ENCODE measurements at regions not wholly inside any gene's neighbourhood (a gene's known extent, or its start where the extent isn't known, plus 50 kb on each side); places are given as distances from the start of the nearest gene placed in this dataset.

DNA sequence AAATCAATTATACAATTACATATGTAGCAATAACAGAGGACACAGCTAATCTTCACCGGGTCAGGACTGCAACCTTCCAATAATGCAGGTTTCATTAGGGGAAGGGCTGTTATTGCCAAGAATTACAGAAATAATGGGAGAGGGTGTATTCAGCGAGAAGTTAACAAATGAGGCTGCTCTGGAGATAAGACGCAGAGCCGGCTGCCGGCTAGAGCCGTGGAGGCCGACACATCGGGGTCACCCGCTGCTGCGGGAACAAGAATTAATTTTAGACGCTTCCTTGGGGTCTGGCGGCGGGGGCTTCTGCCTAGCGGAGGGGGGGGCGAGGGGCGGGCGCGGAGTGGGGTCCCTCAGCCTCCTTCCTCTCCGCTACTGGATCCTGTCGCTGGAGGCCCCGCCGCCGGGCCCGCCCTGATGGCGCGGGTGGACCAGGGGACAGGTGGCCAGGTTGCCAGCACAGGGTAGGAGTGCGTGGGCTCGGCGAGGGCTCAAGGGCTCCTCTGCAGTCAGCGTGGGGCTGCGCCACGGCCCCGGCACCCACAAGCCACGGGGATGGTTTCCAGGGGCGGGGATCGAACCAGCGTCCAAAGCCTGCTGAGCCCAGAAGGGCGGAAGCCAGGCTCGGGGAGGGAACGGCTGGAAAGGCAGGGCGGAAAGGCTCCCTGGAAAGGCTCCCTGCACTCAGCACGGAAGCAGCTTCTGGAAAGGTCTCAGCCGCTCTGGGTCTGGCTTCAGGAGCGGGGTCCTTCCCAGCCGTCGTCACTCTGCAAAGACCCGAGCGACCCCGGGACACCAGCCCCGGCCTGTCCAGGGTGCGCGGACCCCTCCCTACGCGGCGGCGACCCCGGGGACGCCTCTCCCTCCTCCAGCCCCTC is 113.8 kb upstream of the NKX1-1 start:
- Histone ChIP-seq H3K36me3 (ENCODE audit: control insufficient read depth in 2 of 2, extremely low read depth in 1 of 2, insufficient read depth in 2 of 2, low read length in 2 of 2) (no peaks in the 10 kb centered on the region), H4K20me1 (replicated peaks; ENCODE audit: control insufficient read depth, extremely low read depth, insufficient read depth, low read length) (no peaks in the 10 kb centered on the region), H3K27ac (ENCODE audit: insufficient read depth, low read depth, low read length) (no peak overlapping the region), H3K9ac (replicated peaks; ENCODE audit: extremely low read depth, insufficient read depth, low read length) (no peak overlapping the region), H3K4me2 (ENCODE audit: insufficient read depth, low read length) (no peak overlapping the region), H3K27me3 (ENCODE audit: control insufficient read depth in 2 of 2, insufficient read depth in 2 of 2, low read length in 2 of 2) (peaks cover 2 to 3% of the 10 kb centered on the region in 2 experiments), H3K9me1 (replicated peaks; ENCODE audit: control insufficient read depth, extremely low read depth, insufficient read depth, low read length) (no peaks in the 10 kb centered on the region), H3K9me3 (replicated peaks; ENCODE audit: control insufficient read depth, insufficient read depth, low read length) (no peaks in the 10 kb centered on the region), H3K4me1 (ENCODE audit: control insufficient read depth, extremely low read depth, insufficient read depth, low read length) (no peaks in the 10 kb centered on the region), H3K4me3 (replicated peaks in 1 of 3; ENCODE audit: insufficient read depth in 1 of 3, low read depth in 1 of 3, low read length in 3 of 3) (no peak overlapping the region), H2AFZ (ENCODE audit: low read depth, low read length) (no peak overlapping the region), H3K79me2 (ENCODE audit: control insufficient read depth, insufficient read depth, low read length) (no peaks in the 10 kb centered on the region)
- BruUV-seq (replicated peaks), result no TSS peak
- dilution Hi-C loops (cut with MboI; ENCODE audit: extremely low pct_ligation_motif_present, low sequenced_read_pairs), result no loop called here
- CTCF ChIA-PET, result interaction anchor here (0.6 kb wide), 1 partner anchor 357 kb away, joined by 3 read pairs; no protein-coding TSS in a partner anchor
- POLR2A ChIA-PET, result no interaction called here
- FAIRE-seq, result no peak
- intact Hi-C loops (cut with micrococcal nuclease), result no loop called here
- peak; percentile 40 for TF ChIP-seq EZH2 (IDR thresholded peaks at IDR 0.05; ENCODE audit: borderline replicate concordance, low read depth, low read length, severe bottlenecking)
- TF ChIP-seq POLR2AphosphoS5 (IDR thresholded peaks at IDR 0.05; ENCODE audit: insufficient read depth, low read depth, low read length), result no peak
- TF ChIP-seq MAX (IDR thresholded peaks at IDR 0.05; ENCODE audit: insufficient read depth, insufficient read length), result no peak
- no peak for DNase-seq (ENCODE audit: low read depth, low spot score)

DNA sequence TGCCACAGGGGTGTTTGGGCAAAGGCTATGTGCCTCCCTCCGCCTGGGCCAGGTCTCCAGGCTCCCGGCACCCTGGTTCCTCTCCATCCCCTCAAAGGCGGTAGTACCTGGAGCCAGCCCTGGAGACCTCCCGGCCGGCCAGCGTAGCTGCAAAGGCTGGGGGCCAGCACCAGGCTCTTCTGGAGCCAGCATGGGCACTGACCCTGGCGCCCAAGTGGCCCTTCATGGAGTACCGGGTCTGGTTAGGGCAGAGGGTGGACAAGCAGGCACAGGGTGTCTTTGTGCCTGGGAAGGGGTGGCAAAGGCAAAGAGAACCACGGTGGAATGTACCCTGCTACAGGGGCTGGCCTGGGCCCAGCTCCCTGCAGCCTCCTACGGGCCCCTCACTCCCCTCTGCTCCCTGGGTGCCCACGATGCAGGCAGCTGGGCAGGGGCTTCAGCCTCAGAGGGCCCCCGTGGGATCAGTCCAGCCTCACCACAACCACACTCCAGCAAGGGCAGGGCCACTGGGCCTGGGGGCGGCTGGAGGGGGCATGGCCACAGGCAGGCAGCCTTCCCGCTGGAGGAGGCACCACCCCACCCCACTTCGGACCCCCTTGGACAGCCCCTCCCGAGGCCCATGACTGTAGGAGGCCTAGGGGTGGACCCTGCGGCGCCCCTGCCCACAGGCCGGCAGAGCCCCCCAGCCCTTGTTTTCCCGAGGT is 112.9 kb upstream of the NKX1-1 start:
- no peak overlapping the region for H3K9ac ChIP-seq (replicated peaks; ENCODE audit: extremely low read depth, insufficient read depth, low read length)
- no peak overlapping the region for H2AFZ ChIP-seq (ENCODE audit: low read depth, low read length)
- no peaks in the 10 kb centered on the region for H3K9me3 ChIP-seq (replicated peaks; ENCODE audit: control insufficient read depth, insufficient read depth, low read length)
- no peak overlapping the region for H3K27ac ChIP-seq (ENCODE audit: insufficient read depth, low read depth, low read length)
- H3K36me3 ChIP-seq (ENCODE audit: control insufficient read depth in 2 of 2, extremely low read depth in 1 of 2, insufficient read depth in 2 of 2, low read length in 2 of 2), result no peaks in the 10 kb centered on the region
- H3K4me2 ChIP-seq (ENCODE audit: insufficient read depth, low read length), result no peak overlapping the region
- no peaks in the 10 kb centered on the region for H3K4me1 ChIP-seq (ENCODE audit: control insufficient read depth, extremely low read depth, insufficient read depth, low read length)
- CTCF ChIA-PET, result interaction anchor here (0.6 kb wide), 1 partner anchor 356 kb away, joined by 3 read pairs; no protein-coding TSS in a partner anchor
- BruUV-seq (replicated peaks), result no TSS peak
- peaks cover 0 to 3% of the 10 kb centered on the region in 2 experiments for H3K27me3 ChIP-seq (ENCODE audit: control insufficient read depth in 2 of 2, insufficient read depth in 2 of 2, low read length in 2 of 2)
- no peak for TF ChIP-seq POLR2AphosphoS5 (IDR thresholded peaks at IDR 0.05; ENCODE audit: insufficient read depth, low read depth, low read length)
- TF ChIP-seq, protein P1, sequence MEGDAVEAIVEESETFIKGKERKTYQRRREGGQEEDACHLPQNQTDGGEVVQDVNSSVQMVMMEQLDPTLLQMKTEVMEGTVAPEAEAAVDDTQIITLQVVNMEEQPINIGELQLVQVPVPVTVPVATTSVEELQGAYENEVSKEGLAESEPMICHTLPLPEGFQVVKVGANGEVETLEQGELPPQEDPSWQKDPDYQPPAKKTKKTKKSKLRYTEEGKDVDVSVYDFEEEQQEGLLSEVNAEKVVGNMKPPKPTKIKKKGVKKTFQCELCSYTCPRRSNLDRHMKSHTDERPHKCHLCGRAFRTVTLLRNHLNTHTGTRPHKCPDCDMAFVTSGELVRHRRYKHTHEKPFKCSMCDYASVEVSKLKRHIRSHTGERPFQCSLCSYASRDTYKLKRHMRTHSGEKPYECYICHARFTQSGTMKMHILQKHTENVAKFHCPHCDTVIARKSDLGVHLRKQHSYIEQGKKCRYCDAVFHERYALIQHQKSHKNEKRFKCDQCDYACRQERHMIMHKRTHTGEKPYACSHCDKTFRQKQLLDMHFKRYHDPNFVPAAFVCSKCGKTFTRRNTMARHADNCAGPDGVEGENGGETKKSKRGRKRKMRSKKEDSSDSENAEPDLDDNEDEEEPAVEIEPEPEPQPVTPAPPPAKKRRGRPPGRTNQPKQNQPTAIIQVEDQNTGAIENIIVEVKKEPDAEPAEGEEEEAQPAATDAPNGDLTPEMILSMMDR (IDR thresholded peaks at IDR 0.05; ENCODE audit: extremely low read depth in 1 of 2, insufficient read depth in 1 of 2, low read depth in 1 of 2, low read length in 2 of 2), result no peak
- no peak for TF ChIP-seq POLR2A (IDR thresholded peaks at IDR 0.05; ENCODE audit: low read depth, low read length)
- no peak for TF ChIP-seq MAX (IDR thresholded peaks at IDR 0.05; ENCODE audit: insufficient read depth, insufficient read length)
- TF ChIP-seq EZH2 (IDR thresholded peaks at IDR 0.05; ENCODE audit: borderline replicate concordance, low read depth, low read length, severe bottlenecking), result no peak
- no peak for TF ChIP-seq MYC (IDR thresholded peaks at IDR 0.05; ENCODE audit: low read depth, low read length)
- no peak for TF ChIP-seq JUN (IDR thresholded peaks at IDR 0.05; ENCODE audit: borderline replicate concordance, insufficient read depth, insufficient read length, low read depth)
- no peak for TF ChIP-seq FOS (IDR thresholded peaks at IDR 0.05; ENCODE audit: borderline replicate concordance, insufficient read depth, low read length)
- TF ChIP-seq GATA2 (IDR thresholded peaks at IDR 0.05; ENCODE audit: insufficient read depth, insufficient read length, low read depth, low read length), result no peak
- H3K9me1 ChIP-seq (replicated peaks; ENCODE audit: control insufficient read depth, extremely low read depth, insufficient read depth, low read length), result no peaks in the 10 kb centered on the region
- no peak for FAIRE-seq
- intact Hi-C loops (cut with micrococcal nuclease), result no loop called here
- H3K4me3 ChIP-seq (replicated peaks in 1 of 3; ENCODE audit: insufficient read depth in 1 of 3, low read depth in 1 of 3, low read length in 3 of 3), result no peak overlapping the region
- no peak for DNase-seq (ENCODE audit: low read depth, low spot score)
- dilution Hi-C loops (cut with MboI; ENCODE audit: extremely low pct_ligation_motif_present, low sequenced_read_pairs), result no loop called here
- POLR2A ChIA-PET, result no interaction called here
- no peaks in the 10 kb centered on the region for H3K79me2 ChIP-seq (ENCODE audit: control insufficient read depth, insufficient read depth, low read length)
- H4K20me1 ChIP-seq (replicated peaks; ENCODE audit: control insufficient read depth, extremely low read depth, insufficient read depth, low read length), result no peaks in the 10 kb centered on the region

Measured in endothelial cell of umbilical vein (primary cell).